ENCODE measurements at regions not wholly inside any gene's neighbourhood (a gene's known extent, or its start where the extent isn't known, plus 50 kb on each side); places are given as distances from the start of the nearest gene placed in this dataset.

GRCh38 chr14:71604231-71604630, 328.0 kb upstream of the RGS6 start:
- Histone ChIP-seq H3K9me3 (ENCODE audit: insufficient read depth, low read depth, low read length) (no peaks in the 10 kb centered on the region), H3K27me3 (ENCODE audit: insufficient read depth, low read length) (no peaks in the 10 kb centered on the region), H3K4me2 (ENCODE audit: low read length) (no peak overlapping the region), H3K4me3 (ENCODE audit: insufficient read depth, low read depth, low read length) (no peak overlapping the region), H2AFZ (ENCODE audit: low read depth, low read length) (no peak overlapping the region), H3K36me3 (ENCODE audit: insufficient read depth, low read length) (no peaks in the 10 kb centered on the region), H3K27ac (ENCODE audit: low read depth, low read length) (no peak overlapping the region), H3K4me1 (ENCODE audit: insufficient read depth, low read length) (no peaks in the 10 kb centered on the region), H3K79me2 (ENCODE audit: insufficient read depth, low read length) (peaks cover 77% of the 10 kb centered on the region), H4K20me1 (ENCODE audit: insufficient read depth, low read length) (peaks cover 28% of the 10 kb centered on the region), H3K9ac (ENCODE audit: low read length) (no peak overlapping the region)
- FAIRE-seq (no peak), DNase-seq (ENCODE audit: low read depth) (no peak)
- Mint-ChIP-seq H3K36me3 (ENCODE audit: low read depth, unreplicated experiment) (peaks cover 14% of the 10 kb centered on the region), H3K4me1 (ENCODE audit: low read depth, unreplicated experiment) (peaks cover 2% of the 10 kb centered on the region), H3K27ac (ENCODE audit: unreplicated experiment) (no peak overlapping the region), H3K4me3 (ENCODE audit: unreplicated experiment) (no peak overlapping the region), H3K27me3 (ENCODE audit: low read depth, unreplicated experiment) (no peaks in the 10 kb centered on the region), H3K9me3 (ENCODE audit: unreplicated experiment) (peaks cover 9% of the 10 kb centered on the region)
- no peak for TF ChIP-seq CTCF (IDR thresholded peaks at IDR 0.05; ENCODE audit: insufficient read depth, low read depth, low read length)
- TF ChIP-seq EZH2 (IDR thresholded peaks at IDR 0.05; ENCODE audit: insufficient read depth, low read length), result no peak

GRCh38 chr14:71606064-71606463, 326.2 kb upstream of the RGS6 start:
- H3K9ac ChIP-seq (ENCODE audit: low read length), result no peak overlapping the region
- Mint-ChIP-seq H3K4me1 (ENCODE audit: low read depth, unreplicated experiment) (peaks cover 2% of the 10 kb centered on the region), H3K4me3 (ENCODE audit: unreplicated experiment) (no peak overlapping the region), H3K27me3 (ENCODE audit: low read depth, unreplicated experiment) (no peaks in the 10 kb centered on the region), H3K27ac (ENCODE audit: unreplicated experiment) (no peak overlapping the region), H3K36me3 (ENCODE audit: low read depth, unreplicated experiment) (peaks cover 4% of the 10 kb centered on the region), H3K9me3 (ENCODE audit: unreplicated experiment) (peaks cover 4% of the 10 kb centered on the region)
- no peaks in the 10 kb centered on the region for H3K36me3 ChIP-seq (ENCODE audit: insufficient read depth, low read length)
- no peaks in the 10 kb centered on the region for H3K27me3 ChIP-seq (ENCODE audit: insufficient read depth, low read length)
- H4K20me1 ChIP-seq (ENCODE audit: insufficient read depth, low read length), result peaks cover 25% of the 10 kb centered on the region
- peaks cover 66% of the 10 kb centered on the region for H3K79me2 ChIP-seq (ENCODE audit: insufficient read depth, low read length)
- H3K4me1 ChIP-seq (ENCODE audit: insufficient read depth, low read length), result no peaks in the 10 kb centered on the region
- H2AFZ ChIP-seq (ENCODE audit: low read depth, low read length), result no peak overlapping the region
- H3K27ac ChIP-seq (ENCODE audit: low read depth, low read length), result no peak overlapping the region
- TF ChIP-seq EZH2 (IDR thresholded peaks at IDR 0.05; ENCODE audit: insufficient read depth, low read length), result no peak
- TF ChIP-seq CTCF (IDR thresholded peaks at IDR 0.05; ENCODE audit: insufficient read depth, low read depth, low read length), result no peak
- H3K4me3 ChIP-seq (ENCODE audit: insufficient read depth, low read depth, low read length), result no peak overlapping the region
- no peaks in the 10 kb centered on the region for H3K9me3 ChIP-seq (ENCODE audit: insufficient read depth, low read depth, low read length)
- DNase-seq (ENCODE audit: low read depth) (no peak), FAIRE-seq (no peak)
- no peak overlapping the region for H3K4me2 ChIP-seq (ENCODE audit: low read length)

GRCh38 chr14:71606575-71606974, 325.7 kb upstream of the RGS6 start:
- H2AFZ ChIP-seq (ENCODE audit: low read depth, low read length), result no peak overlapping the region
- Mint-ChIP-seq H3K27ac (ENCODE audit: unreplicated experiment) (no peak overlapping the region), H3K4me1 (ENCODE audit: low read depth, unreplicated experiment) (peaks cover 2% of the 10 kb centered on the region), H3K4me3 (ENCODE audit: unreplicated experiment) (no peak overlapping the region), H3K36me3 (ENCODE audit: low read depth, unreplicated experiment) (peaks cover 4% of the 10 kb centered on the region), H3K27me3 (ENCODE audit: low read depth, unreplicated experiment) (no peaks in the 10 kb centered on the region), H3K9me3 (ENCODE audit: unreplicated experiment) (no peaks in the 10 kb centered on the region)
- no peaks in the 10 kb centered on the region for H3K9me3 ChIP-seq (ENCODE audit: insufficient read depth, low read depth, low read length)
- peaks cover 23% of the 10 kb centered on the region for H4K20me1 ChIP-seq (ENCODE audit: insufficient read depth, low read length)
- H3K27ac ChIP-seq (ENCODE audit: low read depth, low read length), result no peak overlapping the region
- H3K4me2 ChIP-seq (ENCODE audit: low read length), result no peak overlapping the region
- TF ChIP-seq EZH2 (IDR thresholded peaks at IDR 0.05; ENCODE audit: insufficient read depth, low read length) (no peak), CTCF (IDR thresholded peaks at IDR 0.05; ENCODE audit: insufficient read depth, low read depth, low read length) (no peak)
- no peaks in the 10 kb centered on the region for H3K4me1 ChIP-seq (ENCODE audit: insufficient read depth, low read length)
- peaks cover 61% of the 10 kb centered on the region for H3K79me2 ChIP-seq (ENCODE audit: insufficient read depth, low read length)
- no peak for DNase-seq (ENCODE audit: low read depth)
- H3K27me3 ChIP-seq (ENCODE audit: insufficient read depth, low read length), result no peaks in the 10 kb centered on the region
- no peak for FAIRE-seq
- H3K9ac ChIP-seq (ENCODE audit: low read length), result no peak overlapping the region
- H3K36me3 ChIP-seq (ENCODE audit: insufficient read depth, low read length), result no peaks in the 10 kb centered on the region
- H3K4me3 ChIP-seq (ENCODE audit: insufficient read depth, low read depth, low read length), result no peak overlapping the region
